Fibroblast of lung (primary cell): ENCODE measurements at regions not wholly inside any gene's neighbourhood (a gene's known extent, or its start where the extent isn't known, plus 50 kb on each side); places are given as distances from the start of the nearest gene placed in this dataset.

Experiments used
- CTCF ChIP-seq, 2 donors: IDR thresholded peaks in 1 of 2; conservative IDR thresholded peaks in 1 of 2; 1 replicate in 1 of 2; 2 replicates in 1 of 2; pipeline ENCODE4 v1.5.1; 2011 to 2012; ENCODE audit warnings: low read length in 2 of 2, control low read depth in 1 of 2, inconsistent platforms in 1 of 2, low read depth in 1 of 2, mild to moderate bottlenecking in 1 of 2
- EZH2 ChIP-seq: IDR thresholded peaks from 2 replicates; pipeline ENCODE4 v1.5.1; 2012; ENCODE audit warnings: low read length, control low read depth, mild to moderate bottlenecking; ENCODE audit errors: missing control alignments

- no peak for TF ChIP-seq CTCF (conservative IDR thresholded peaks at IDR 0.05 in 1 of 2, IDR thresholded peaks at IDR 0.05 in 1 of 2; ENCODE audit: low read depth in 1 of 2, low read length in 2 of 2)
- no peak for TF ChIP-seq EZH2
Measured at GRCh38 chr7:136292365-136292764, 315.2 kb upstream of the MTPN start.
